Testis (tissue), 2 donors: ENCODE measurements at regions not wholly inside any gene's neighbourhood (a gene's known extent, or its start where the extent isn't known, plus 50 kb on each side); places are given as distances from the start of the nearest gene placed in this dataset.

Source experiments
- DNase-seq: peaks from one replicate; pipeline ENCODE4 v3.0.0-alpha.2; 2019
- H3K27ac ChIP-seq, 2 donors: fragments of 200-600 bp; sonication (generic); one replicate each; pipeline ENCODE4 v1.5.1; 2019
- H3K27me3 ChIP-seq: fragments of 200-600 bp; sonication (generic); one replicate; pipeline ENCODE4 v1.5.1; 2019
- H3K36me3 ChIP-seq: fragments of 200-600 bp; sonication (generic); one replicate; pipeline ENCODE4 v1.5.1; 2017; ENCODE audit warnings: low read depth; ENCODE audit errors: missing control alignments
- H3K4me1 ChIP-seq: fragments of 200-600 bp; sonication (generic); one replicate; pipeline ENCODE4 v1.5.1; 2019
- H3K4me3 ChIP-seq, 2 donors: fragments of 200-600 bp; sonication (generic); one replicate each; pipeline ENCODE4 v1.5.1; 2017 to 2019
- H3K9me3 ChIP-seq: fragments of 200-600 bp; sonication (generic); one replicate; pipeline ENCODE4 v1.5.1; 2017
- CTCF ChIP-seq, 3 experiments: fragments of 450-650 bp in 2 of 3; fragments of 200-600 bp in 1 of 3; sonication (generic) in 1 of 3; IDR thresholded peaks; one replicate each; pipeline ENCODE4 v1.5.1; 2016 to 2019; ENCODE audit warnings: antibody characterized with exemption in 3 of 3, mild to moderate bottlenecking in 2 of 3, moderate library complexity in 1 of 3
- POLR2A ChIP-seq: fragments of 450-650 bp; IDR thresholded peaks from one replicate; pipeline ENCODE4 v1.6.1; 2017; ENCODE audit warnings: antibody characterized with exemption, mild to moderate bottlenecking, moderate library complexity
- WGBS, 2 donors: methylation state at CpG; one replicate each; pipeline ENCODE4 v1.1.5; 2018; 5-methylcytosine and 5-hydroxymethylcytosine counted together
- intact Hi-C: fragments of 100-400 bp; cut with DNase I; formaldehyde crosslinking; loops from one replicate; pipeline ENCODE4 v1.15.1; 2023; ENCODE audit warnings: low total_unique reads

GRCh38 chr15:87416591-87417257 lies 839.8 kb downstream of the NTRK3 start:
- TF ChIP-seq CTCF (IDR thresholded peaks at IDR 0.05): no peak
- no peak for TF ChIP-seq POLR2A
- Histone ChIP-seq H3K9me3 (no peaks in the 10 kb centered on the region), H3K27ac (no peak overlapping the region), H3K4me1 (no peaks in the 10 kb centered on the region), H3K4me3 (no peak overlapping the region), H3K27me3 (no peaks in the 10 kb centered on the region), H3K36me3 (no peaks in the 10 kb centered on the region)
- WGBS, 2 donors: 63 to 82% methylated on average over 5 of the region's 5 CpGs
- intact Hi-C loops: no loop called here
- DNase-seq: no peak

GRCh38 chr15:87408902-87409301 lies 847.6 kb downstream of the NTRK3 start:
- no peak for TF ChIP-seq POLR2A
- TF ChIP-seq CTCF (IDR thresholded peaks at IDR 0.05): no peak
- no peak overlapping the region for H3K27ac ChIP-seq
- intact Hi-C loops: no loop called here
- H3K27me3 ChIP-seq: no peaks in the 10 kb centered on the region
- no peaks in the 10 kb centered on the region for H3K4me1 ChIP-seq
- H3K9me3 ChIP-seq: no peaks in the 10 kb centered on the region
- no peak overlapping the region for H3K4me3 ChIP-seq
- 70 to 85% methylated on average over 6 of the region's 6 CpGs for WGBS, 2 donors
- no peak for DNase-seq
- no peaks in the 10 kb centered on the region for H3K36me3 ChIP-seq

- WGBS, 2 donors: 77 to 84% methylated on average over 5 of the region's 5 CpGs
- Histone ChIP-seq H3K4me3 (no peak overlapping the region), H3K9me3 (no peaks in the 10 kb centered on the region), H3K4me1 (no peaks in the 10 kb centered on the region), H3K27me3 (no peaks in the 10 kb centered on the region), H3K36me3 (no peaks in the 10 kb centered on the region), H3K27ac (no peak overlapping the region)
- intact Hi-C loops: no loop called here
- TF ChIP-seq POLR2A: no peak
- TF ChIP-seq CTCF (IDR thresholded peaks at IDR 0.05): no peak
- no peak for DNase-seq
Observed at GRCh38 chr15:87403973-87404372, 852.6 kb downstream of the NTRK3 start.

- no peak overlapping the region for H3K27ac ChIP-seq
- H3K4me3 ChIP-seq: no peak overlapping the region
- no peaks in the 10 kb centered on the region for H3K9me3 ChIP-seq
- 56 to 70% methylated on average over 5 of the region's 5 CpGs for WGBS, 2 donors
- intact Hi-C loops: no loop called here
- H3K27me3 ChIP-seq: no peaks in the 10 kb centered on the region
- no peaks in the 10 kb centered on the region for H3K36me3 ChIP-seq
- no peak for TF ChIP-seq POLR2A
- no peak for TF ChIP-seq CTCF (IDR thresholded peaks at IDR 0.05)
- H3K4me1 ChIP-seq: no peaks in the 10 kb centered on the region
- no peak for DNase-seq
Observed at GRCh38 chr15:87401973-87402372, 854.6 kb downstream of the NTRK3 start.

GRCh38 chr15:87394676-87395075 lies 861.9 kb downstream of the NTRK3 start:
- no peak for TF ChIP-seq POLR2A
- no peak for TF ChIP-seq CTCF (IDR thresholded peaks at IDR 0.05)

More at GRCh38 chr15:87394676-87395075, 861.9 kb downstream of the NTRK3 start:
- intact Hi-C loops: loop anchor here (10.0 kb wide), 1 partner anchor 950 kb away; no protein-coding TSS in a partner anchor
- DNase-seq: no peak
- no peak overlapping the region for H3K27ac ChIP-seq
- H3K4me1 ChIP-seq: no peaks in the 10 kb centered on the region
- H3K36me3 ChIP-seq: no peaks in the 10 kb centered on the region
- WGBS, 2 donors: 66 to 81% methylated on average over 3 of the region's 3 CpGs
- no peak overlapping the region for H3K4me3 ChIP-seq
- no peaks in the 10 kb centered on the region for H3K9me3 ChIP-seq
- no peaks in the 10 kb centered on the region for H3K27me3 ChIP-seq
